Cardiac fibroblast (primary cell): ENCODE measurements at regions not wholly inside any gene's neighbourhood (a gene's known extent, or its start where the extent isn't known, plus 50 kb on each side); places are given as distances from the start of the nearest gene placed in this dataset.
A peak's percentile ranks its signal among the peaks of the same experiment; 100 is the strongest.

Experiments
- DNase-seq, 2 donors: peaks; one replicate each; pipeline versions ENCODE4 v3.0.0 to v3.0.0-alpha.2; 2010; ENCODE audit warnings: low read depth in 2 of 2
- H3K4me3 ChIP-seq, 2 donors: replicated peaks in 1 of 2; 1 replicate in 1 of 2; 2 replicates in 1 of 2; pipeline ENCODE4 v1.5.1; 2011; ENCODE audit warnings: low read depth in 2 of 2, low read length in 2 of 2, mild to moderate bottlenecking in 2 of 2, moderate library complexity in 1 of 2
- TF ChIP-seq, protein P1 (sequence below): IDR thresholded peaks from one replicate; pipeline ENCODE4 v1.5.1; 2011; ENCODE audit warnings: low read depth, mild to moderate bottlenecking, low read length, inconsistent platforms

DNA sequence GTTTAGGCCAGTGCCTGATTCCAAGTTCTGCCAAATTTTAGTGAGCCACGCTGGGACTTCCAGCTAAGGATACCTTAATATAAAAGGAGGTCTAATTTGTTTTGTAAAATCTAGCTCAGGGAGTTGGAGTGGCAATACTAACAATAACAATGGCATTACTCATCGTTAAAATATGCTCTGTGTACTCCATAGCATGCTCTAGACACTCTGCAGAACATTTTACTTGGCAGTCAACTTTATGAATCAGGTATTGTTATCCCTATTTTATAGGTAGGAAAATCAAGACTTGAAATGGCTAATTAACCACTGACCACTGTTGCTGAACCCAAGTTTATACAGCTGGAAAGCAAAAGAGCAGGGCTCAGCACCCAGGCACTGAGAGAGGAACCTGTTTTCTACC is 485.0 kb upstream of the KIRREL3 start:
- DNase-seq, result peak in 1 of 2 donors; percentile 49
- H3K4me3 ChIP-seq, result no peak overlapping the region
- TF ChIP-seq, protein P1, sequence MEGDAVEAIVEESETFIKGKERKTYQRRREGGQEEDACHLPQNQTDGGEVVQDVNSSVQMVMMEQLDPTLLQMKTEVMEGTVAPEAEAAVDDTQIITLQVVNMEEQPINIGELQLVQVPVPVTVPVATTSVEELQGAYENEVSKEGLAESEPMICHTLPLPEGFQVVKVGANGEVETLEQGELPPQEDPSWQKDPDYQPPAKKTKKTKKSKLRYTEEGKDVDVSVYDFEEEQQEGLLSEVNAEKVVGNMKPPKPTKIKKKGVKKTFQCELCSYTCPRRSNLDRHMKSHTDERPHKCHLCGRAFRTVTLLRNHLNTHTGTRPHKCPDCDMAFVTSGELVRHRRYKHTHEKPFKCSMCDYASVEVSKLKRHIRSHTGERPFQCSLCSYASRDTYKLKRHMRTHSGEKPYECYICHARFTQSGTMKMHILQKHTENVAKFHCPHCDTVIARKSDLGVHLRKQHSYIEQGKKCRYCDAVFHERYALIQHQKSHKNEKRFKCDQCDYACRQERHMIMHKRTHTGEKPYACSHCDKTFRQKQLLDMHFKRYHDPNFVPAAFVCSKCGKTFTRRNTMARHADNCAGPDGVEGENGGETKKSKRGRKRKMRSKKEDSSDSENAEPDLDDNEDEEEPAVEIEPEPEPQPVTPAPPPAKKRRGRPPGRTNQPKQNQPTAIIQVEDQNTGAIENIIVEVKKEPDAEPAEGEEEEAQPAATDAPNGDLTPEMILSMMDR, result no peak

DNA sequence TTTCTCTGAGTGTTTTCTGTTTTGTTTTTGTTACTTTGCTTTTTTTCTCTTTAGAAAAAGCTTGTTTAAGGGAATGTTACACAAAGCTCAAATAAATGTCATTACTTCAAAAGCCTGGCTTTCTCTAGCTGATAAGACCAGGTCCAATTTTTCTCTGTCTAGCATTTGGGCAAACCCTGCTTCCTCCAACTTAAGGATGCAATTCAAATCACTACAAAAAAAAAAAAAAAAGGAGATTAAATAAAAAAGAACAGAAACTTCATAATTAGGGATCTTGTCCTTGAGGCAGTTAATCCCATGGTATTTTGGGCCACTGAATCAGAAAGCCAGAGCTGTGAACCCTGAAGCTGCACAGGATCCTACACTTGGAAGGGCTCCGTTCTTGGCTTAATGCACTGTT is 480.8 kb upstream of the KIRREL3 start:
- TF ChIP-seq, protein P1, result no peak
- H3K4me3 ChIP-seq, result no peak overlapping the region
- DNase-seq, result no peak

DNA sequence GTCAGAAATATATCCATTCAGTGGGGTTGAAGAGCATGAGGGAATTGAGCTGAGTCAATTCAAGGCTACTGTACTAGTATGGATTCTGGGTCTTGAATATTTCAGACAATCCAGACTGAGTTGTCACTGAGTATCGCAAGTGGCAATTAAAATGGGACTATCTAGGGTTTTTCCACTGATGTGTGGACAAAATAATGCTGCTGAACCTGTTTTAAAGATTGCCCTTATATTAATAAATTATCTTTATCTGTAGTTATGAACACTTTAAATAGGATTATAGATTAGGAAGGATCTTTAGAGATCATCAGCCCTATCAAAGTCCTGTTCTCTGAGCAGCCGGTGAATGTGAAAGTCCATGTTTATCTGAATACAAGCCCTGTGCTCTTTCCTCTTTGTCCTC is 478.3 kb upstream of the KIRREL3 start:
- no peak for DNase-seq
- no peak overlapping the region for H3K4me3 ChIP-seq
- TF ChIP-seq, protein P1, result no peak

DNA sequence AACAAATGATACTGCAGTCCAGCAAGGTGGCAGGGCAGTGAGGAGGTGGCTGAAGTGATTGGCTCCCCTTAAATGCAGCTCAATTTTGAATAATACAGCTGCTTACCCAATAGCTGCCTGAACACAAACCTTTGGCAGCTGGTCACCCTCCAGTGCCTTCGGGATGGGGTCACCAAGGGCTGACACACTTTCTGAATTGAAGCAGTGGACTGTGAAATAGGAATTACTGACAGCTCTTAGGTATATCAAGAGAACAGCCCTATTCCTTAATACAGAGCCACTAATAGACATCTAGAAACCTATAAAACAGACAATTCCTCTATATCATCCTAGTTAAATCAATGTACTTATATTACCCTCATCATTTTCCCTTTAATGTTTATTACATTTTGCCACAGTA is 474.2 kb upstream of the KIRREL3 start:
- DNase-seq, result no peak
- TF ChIP-seq, protein P1, result no peak
- H3K4me3 ChIP-seq, result no peak overlapping the region

DNA sequence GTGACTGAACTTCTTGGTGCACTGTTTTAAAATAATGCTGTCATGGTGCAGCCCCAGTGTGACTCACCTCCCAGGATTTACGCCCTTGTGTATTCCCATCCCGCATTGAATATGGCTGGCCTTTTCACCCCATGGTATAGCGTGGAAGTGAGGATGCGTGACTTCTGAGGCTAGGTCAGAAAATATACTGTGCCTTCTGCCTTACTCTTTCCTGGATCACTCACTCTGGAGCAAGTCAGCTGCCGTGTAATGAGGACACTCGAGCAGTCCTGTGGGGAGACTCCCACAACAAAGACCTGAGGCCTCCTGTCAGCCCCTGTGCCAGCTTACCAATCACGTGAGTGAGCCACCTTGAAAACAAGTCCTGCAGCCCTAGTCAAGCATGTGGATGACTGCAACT is 471.9 kb upstream of the KIRREL3 start:
- TF ChIP-seq, protein P1, result no peak
- DNase-seq, result no peak
- H3K4me3 ChIP-seq, result no peak overlapping the region

DNA sequence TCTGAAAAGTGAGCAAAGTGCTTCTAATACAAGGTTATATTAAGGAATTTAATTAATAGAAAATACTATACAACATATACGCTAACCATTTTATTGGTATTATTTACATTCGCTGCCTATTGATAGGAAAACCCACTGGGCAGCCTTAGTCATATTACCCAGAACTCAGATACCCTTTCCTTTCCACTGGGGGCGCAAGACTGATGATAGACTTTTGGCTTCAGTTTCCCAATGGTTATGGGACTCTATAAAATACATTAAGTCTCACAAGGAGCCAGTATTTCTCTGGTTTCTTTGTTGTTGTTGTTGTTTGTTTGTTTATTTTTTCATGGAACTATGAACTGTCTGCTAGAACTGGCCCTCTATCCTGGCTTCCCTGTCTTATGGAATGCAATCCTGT is 471.1 kb upstream of the KIRREL3 start:
- DNase-seq, result no peak
- TF ChIP-seq, protein P1, result no peak
- no peak overlapping the region for H3K4me3 ChIP-seq

DNA sequence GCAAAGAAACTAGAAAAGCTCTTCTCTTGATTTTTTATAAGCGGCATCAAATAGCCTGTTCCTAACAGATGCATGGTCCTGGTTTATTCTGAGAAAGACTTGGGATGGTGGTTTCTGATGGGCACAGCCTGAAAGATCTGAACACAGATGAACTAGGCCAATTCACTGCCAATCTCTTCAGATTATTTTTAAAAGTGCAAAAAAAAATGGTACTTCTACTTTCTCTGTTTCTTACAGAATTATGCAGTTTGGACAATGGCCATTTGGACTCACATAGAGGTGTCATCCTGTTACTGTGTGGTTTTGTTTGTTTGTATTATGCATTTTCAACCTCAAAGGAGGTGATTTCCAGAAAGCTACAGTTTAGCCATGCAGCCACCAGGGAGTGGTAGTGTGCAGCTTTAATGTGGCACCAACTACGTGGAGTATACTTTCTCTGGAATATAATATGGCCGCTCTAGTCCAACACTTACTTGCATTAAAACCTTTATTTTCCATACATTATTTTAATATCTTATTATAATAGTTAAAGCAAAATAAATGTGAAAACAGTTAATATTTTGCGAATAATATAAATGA is 469.8 kb upstream of the KIRREL3 start:
- DNase-seq, result peak in 1 of 2 donors; percentile 8
- H3K4me3 ChIP-seq, result no peak overlapping the region
- TF ChIP-seq, protein P1, result peak; percentile 22
